ENCODE measurements at regions not wholly inside any gene's neighbourhood (a gene's known extent, or its start where the extent isn't known, plus 50 kb on each side); places are given as distances from the start of the nearest gene placed in this dataset.

DNA sequence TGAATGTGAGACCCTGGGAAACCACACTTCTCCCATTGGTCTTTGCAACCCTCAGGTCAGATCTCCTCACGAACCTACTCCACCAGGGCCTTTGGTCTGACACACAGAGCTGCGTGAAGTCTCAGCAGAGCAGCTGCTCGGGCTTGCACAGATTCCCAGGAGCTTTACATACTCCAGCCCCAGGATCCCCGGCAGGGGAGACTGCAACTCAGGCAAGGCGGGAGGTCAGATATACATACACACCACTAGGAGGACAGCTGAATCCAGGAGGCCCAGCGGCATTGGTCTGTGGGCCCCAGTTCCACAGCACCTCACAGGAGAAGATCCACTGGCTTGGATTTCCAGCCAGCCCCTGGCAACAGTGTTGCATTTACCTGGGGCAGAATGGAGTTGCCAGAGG, 239.2 kb downstream of the GPAM start:
- DNase-seq, result no peak

DNA sequence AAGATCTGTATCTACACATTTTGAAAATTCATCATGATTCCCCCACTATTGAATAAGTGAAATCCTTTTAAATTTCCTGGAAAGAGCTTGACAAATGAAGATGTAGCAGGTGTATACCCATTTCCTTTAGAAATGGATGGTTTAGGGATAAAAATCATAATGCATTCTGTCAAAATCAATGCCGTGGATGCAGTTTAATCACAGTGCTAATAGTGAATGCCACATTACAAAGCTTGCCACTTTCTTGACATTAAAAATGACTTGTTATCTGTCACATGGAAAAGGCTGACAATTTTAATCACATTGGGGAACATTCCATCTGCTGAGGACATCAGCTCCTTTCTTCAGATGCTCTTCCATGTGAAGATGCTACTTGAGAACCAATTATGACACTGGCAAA, 229.6 kb downstream of the GPAM start:
- no peak for DNase-seq

DNA sequence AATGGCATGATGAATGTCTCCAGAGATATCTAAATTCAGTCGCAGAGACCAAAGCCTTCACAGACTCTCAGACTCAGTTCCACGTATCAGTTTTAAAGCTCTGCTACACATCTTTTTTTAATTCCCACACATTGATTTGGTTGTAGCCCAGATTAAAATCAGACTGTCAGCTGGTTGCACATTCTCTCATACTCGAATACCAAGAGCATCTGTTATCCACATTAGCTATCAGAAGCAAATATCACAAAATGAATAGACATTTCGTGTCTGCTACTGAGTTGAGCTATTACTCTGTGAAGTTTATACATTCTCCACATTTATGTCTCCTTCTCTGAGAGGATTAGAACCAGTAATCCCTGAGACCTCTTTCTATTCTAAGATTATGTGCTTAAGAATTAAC, 229.2 kb downstream of the GPAM start:
- DNase-seq, result no peak

DNA sequence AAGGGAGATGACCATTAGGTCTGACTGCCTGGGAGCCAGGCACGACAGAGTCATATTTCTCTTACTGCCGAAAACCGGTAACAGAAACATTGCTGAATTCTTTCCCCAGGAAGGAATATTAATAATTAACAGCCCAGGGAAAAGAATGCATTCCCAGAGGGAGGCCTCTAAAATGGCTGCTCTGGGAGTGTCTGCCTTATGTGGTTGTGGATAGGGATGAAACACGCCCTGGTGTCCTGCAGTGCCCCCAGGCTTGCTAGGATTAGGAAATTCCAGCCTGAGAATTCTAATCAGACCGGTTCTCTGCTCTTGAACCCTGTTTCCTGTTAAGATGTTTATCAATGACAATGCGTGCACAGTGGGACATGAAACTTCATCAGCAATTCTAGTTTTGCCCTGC, 226.7 kb downstream of the GPAM start:
- DNase-seq, result no peak

DNA sequence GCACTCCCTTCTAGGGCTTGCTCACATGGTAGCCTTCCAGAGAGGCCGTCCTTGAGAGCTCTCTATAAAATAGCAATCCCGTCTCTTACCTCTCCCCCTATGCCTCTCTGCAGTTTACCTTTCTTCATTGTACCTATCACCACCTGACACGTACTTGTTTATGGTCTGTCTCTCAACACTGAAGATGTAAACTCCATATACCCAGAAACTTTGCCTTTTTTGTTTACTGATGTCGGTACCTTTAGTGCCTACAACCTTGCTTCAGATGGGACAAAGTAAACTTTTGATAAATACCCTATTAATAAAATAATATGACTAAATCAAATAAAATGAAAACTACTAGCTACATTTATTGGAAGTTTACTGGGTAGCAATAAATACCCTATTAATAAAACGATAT, 220.6 kb downstream of the GPAM start:
- DNase-seq, result no peak

DNA sequence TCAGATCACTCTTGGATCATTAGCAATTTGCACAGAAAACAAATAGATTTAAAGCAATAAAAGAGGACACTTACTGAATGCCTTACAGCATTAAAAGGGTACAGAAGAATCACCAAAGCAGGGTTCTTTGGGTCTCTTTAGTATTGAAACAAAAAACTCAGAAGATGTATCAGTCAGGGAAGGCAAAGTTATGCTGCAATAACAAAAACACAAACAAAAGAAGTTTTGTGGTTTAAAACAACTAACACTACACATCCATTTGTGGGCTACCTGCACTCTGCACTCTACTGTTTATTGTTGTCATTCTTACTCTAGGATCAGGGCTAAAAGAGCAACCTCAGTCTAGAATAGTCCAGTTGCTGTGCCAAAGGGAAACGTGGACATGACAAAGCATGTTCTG, 216.4 kb downstream of the GPAM start:
- no peak for DNase-seq

DNA sequence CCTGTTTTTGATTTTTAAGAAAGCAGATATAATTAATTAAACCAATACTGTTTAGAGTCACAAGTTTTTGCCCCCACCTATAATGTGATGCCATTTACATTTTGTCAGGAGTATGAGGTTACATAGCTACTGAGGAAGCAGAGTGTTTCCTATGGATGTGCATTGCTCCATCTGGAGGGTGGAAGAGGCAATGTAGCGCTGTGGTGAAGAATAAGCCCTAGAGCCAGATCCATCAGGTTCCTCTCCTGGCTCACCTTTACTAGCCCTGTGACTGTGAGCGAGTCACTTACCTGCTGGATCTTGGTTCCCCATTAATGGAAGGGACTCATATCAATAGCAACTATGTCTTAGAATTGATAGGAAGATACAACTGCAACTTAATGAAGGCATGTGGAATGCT, 216.0 kb downstream of the GPAM start:
- no peak for DNase-seq

DNA sequence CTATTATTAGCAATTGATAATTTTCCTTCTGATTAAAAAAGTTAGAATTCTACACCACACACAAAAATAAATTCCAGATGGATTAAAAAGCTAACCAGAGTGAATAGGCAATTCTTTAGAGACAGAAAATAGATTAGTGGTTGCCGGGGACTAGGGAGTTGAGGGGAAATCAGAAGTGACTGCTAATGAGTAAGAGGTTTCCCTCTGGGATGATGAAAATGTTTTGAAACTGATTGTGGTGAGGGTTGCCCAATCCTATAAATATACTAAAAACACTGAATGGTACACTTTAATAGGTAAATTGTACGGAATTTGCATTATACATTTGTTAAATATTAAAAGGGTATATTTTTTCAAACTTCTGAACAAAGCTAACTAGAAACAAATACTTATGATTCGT, 214.9 kb downstream of the GPAM start:
- DNase-seq, result no peak

DNA sequence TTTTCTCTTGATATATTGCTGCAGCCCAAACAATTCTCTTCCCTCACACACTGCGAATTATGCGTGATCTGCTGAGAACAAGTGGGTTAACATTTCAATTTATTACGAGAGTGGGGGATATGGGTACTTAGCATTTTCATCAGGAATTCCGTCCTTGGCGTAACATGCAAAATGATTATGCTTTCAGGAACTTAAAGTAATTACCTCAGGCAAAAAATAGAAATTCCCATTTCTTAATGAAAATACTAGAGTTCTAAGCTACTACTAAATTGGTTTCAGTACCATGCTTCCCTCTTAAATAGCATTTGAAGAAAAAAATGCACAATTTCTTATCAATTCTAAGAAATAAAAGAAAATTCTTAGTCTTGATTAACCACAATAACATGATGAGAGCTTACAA, 213.5 kb downstream of the GPAM start:
- no peak for DNase-seq

DNA sequence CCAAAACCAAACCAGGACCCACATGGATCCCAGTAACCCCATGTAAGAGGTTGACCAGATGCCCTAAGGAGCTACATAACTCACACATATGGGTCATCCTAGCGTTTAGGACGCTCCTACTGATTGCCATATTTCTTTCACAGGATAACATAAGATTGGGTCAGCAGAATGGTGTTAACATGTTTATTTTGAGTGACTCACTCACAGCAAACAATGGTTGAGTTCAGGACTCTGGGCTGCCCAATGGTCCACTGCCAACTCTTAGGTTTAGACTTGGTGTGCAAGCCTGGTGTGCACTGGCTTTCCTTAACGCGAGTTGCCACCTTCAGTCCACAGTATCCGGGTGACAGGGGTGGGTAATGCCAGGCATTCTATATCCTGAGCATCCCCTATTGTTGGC, 211.5 kb downstream of the GPAM start:
- DNase-seq, result no peak

DNA sequence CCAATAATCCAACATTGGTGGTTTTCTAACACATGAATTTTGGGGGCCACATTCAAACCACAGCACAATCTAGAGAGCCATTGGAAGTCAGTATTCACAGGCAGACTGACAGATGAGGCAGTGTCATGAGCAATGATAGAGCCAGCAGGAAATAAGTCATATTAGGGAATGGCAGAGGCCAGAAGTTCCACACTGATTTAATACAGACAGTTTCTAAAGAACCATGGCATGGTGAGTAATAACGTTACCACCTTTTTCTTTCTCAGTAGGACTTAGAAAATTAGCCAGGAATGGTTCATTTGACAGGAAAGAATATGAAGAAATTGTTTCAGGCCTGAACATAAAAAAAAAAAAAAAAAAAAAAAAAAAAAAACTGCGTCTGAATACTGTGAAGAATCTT, 210.3 kb downstream of the GPAM start:
- DNase-seq, result no peak

DNA sequence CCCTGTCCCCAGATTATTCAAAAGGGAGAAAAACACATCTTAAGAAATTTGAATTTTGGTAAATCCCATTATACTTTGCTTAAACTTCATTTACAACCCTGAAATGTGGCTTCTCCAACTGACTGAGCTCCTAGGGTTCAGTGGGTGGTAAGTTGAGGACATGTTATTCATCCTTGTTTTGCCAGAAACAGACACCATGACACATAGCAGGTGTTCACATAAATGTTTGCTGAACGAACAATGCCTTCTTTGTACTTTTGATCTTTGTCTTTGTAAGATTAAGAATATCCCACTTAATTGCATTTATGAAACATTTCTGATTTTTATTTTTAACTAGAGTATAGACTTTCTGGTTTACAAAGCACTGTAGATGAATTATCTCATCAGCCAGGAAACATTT, 209.7 kb downstream of the GPAM start:
- DNase-seq, result no peak

DNA sequence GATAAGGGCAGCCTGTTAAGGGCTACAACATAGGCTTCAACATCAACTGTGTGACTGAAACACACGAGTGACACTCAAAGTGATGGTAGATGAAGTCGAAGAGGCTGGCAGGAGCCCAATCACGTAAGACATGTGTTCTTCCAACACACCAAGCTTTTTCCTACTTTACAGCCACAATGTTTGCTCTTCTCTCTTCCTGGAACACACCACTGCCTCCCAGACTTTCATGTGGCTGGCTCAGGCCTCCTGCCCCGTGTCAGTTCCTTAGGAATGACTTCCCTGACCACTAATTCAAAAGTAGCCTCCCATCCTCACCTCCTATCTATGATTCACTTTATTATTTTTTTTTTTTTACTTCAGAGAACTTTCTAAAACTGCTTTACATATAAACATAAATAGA, 209.2 kb downstream of the GPAM start:
- DNase-seq, result no peak

DNA sequence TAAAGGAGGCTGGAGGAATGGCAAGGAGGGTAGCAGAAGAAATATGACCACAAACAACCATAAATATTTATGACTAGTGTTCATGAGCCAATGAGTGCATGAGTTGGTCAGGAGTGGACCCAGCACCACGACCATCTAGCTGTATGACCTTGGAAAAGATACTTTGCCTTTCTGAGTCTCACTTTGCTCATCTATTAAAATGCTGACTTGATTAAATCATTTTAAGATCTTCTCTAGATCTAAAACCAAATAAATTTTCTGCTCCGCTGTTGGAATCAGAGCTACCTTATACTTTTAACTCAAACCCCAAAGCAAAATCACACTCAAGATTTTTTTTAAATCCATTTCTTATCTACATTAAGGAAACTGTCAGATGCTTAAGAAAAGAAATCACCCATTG, 207.0 kb downstream of the GPAM start:
- no peak for DNase-seq

DNA sequence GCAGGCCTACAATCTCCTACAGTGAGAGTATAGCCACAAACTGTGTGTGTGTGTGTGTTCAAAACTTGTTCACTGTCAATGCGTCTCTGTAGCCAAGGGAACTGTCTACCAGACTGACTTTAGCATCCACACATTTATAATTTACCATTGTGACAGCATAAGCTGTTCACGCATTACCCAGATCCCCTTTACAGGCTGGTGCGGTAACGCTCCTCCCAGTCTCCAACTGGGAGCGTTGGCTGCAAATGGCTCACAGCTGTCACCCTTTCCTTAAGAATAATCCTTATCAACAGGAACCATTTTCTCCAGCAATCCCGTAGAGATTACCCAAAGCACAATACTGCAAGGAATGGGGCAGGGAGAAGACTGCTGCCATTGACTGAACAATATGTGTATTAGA, 199.5 kb downstream of the GPAM start:
- DNase-seq, result no peak

DNA sequence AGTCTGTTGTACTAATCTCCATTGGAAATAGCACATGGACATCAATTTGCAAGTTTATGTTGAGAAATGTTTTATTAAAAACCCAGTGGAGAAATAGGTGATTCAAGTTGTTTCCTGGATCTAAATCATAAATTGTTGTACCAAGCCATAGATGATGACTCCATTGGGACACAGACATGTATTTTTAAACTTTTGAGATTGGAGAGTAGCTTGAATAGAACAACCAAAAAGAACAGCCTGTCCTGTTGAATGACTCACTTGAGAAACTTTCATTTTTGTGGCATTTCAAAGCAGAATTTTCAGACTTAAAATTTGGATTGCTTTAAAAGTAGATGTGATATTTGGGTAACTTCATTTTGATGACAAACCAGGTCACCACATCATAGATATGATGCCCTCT, 197.5 kb downstream of the GPAM start:
- DNase-seq, result no peak

DNA sequence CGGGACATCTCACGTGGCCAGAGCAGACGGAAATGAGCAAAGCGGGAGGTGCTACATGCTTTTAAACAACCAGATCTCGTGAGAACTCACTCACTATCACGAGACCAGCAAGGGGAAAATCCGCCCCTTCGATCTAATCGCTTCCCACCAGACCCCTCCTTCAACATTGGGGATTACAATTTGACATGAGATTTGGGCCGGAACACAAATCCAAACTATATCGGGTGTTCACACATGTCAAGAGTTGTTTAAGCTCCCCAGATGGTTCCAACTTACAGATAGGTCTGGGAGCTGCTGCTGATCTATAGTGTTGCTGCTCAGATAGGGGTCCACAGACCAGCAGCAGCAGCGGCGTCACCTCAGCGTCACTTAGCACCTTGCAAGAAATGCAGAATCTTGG, 194.9 kb downstream of the GPAM start:
- no peak for DNase-seq

DNA sequence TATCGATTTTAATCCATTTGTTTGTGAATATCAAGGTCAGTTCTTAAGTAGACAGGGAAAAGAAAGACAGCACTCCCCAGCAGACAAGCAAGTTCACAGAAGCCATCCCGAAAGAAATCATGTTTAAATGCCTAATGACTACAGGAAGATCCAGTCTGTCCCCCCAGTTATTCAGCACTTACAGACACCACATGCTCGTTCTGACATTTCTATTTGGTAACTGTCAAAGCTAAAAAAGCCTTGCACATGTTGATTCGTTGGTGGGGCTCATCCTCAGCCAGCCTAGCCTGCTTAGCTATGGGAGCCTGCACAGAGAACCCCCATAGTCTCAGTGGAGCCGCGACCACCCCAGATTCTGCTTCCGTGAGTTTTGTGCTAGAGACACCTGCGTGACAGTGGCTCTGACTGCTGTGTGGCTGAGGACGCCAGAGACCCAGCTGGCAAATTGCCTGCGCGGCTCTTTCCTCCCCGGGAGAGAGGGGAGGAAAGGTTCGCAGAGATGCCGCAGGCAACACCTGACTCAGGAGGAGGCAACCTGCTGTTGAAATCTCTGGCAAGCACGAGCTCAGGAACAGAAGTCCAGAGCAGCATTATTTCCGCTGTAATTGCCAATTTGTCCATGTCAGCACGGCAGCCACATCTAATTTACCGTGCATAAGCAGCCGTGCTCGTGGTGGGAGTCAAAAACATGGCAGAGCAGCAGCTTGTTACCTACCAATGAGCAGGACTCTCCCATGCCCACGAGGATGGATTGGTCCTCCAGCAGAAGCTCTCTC, 194.2 kb downstream of the GPAM start:
- no peak for DNase-seq

DNA sequence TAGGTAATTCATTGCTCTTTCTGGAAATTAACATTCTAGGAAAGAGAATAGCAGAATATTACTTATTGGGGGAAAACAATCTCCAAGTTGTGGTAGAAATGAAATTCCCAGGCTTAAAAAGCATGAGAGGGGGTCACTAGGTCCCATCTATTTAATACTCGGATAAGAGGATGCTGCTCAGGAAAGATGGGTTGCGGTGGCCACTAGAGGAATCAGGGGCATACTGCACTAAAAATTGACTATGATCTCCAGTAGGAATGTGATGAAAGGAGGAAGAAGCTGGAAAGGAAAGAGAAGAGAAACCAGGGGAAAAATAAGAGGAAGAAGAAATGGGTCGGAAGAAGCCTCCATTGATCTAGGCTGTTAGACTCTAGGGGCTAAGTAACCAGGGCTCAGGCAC, 192.8 kb downstream of the GPAM start:
- no peak for DNase-seq

DNA sequence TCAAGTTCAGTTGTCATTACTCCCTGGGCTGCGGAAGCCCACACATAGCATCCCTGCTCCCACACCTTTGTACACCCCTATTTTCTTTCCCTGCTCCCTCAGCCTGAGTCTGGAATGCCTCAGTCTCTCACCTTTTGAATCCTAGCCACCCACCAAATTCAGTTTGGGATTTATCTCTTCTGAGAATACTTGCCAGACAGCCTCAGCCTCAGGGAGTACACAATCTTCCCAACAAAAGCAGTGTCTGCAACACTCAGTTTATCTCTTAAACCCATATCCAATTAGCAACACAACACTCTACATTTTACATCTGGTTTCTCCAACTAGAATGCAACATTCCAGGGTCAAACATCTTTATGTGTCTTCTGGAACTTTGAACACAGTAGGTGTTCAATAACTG, 190.2 kb downstream of the GPAM start:
- no peak for DNase-seq

DNA sequence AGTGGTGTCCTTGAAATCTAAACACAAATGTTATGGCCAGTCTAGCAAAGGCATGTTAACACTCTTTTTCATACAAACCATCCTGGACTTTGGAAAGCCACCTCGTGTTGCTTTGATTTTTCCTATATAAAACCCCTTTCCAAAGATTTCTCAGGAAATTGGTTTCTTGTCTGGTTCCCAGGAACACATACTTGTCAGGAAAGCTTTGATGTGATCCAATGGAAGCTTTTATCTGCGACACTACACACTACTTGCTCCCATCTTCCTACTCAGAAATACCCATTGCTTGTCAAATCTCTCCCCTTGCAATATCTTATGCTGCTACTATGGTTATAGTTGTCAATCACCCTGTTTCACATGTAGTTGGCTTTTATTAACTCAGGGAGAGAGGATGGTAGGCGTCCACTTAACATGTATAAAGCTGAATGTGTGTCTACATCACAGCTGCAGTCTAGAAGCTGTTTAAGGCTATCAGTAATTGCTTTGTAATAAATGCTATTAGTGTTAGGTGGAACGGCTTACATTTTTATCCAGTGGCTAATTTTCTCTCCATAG, 189.6 kb downstream of the GPAM start:
- no peak for DNase-seq

DNA sequence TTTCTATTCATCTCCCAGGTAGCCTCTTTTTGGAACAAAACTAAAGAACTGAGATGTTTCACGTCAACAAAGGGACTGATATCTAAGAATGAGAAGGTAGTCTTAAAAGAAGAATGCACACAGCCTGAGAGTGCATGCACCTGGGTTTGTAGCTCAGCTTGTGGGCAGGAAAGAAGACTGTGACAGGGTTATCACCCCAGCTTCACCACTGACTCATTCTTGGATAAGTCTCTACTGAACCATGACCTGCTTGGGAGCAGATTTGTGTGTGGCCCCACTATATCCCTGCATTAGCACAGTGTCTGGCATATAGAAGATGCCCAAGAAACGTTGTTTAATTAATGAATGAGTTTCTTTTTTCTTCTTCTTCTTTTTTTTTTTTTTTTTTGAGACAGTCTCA, 187.5 kb downstream of the GPAM start:
- no peak for DNase-seq

DNA sequence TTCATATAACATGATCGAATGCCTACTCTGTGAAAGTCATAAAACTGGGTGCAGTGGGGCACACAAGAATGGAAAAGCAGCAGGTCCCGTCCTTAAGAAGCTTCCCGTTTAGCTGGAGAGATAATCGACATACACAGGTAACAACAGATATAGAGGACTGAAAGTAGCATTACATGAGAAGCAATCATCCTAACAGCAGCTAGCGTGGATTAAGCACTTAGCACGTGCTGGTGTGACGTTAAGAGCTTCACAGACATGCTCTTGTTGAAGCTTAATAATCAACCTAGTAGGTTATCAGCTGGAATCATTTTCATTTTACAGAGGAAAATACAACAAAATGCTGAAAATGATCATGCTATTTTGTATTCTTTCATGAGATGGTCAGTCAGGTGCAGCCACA, 184.8 kb downstream of the GPAM start:
- DNase-seq, result no peak

DNA sequence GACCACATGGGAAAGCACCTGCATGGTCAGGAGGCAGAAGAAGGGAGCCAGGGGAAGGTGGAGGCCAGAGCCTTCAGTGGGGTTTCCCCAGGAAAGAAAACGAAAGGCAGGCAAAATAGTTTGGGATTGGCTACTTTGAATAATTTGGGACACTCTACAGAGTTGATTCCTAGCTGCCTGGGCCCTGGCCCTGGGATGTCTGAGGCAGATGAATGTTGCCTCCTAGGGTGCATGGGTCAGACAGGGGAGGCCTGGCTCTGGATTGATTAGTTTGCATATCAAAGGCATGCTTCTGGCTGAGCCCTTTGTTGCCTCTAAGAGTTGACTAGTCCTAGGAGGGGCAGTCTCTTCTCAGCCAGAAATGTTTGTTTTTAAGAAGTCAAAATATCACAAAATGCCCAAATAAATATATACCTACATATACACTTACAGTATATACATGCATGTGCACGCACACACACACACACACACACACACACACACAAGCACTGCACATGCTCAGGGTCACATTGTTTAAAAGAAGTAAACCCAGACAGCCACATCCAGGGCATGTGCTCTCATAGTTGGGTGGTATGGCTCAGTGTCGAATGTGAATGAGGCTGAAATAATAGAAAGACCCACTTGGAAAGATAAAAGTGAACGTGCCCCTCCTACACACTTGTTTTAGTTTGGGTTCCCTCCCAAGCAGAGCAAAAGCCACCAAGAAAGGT, 184.2 kb downstream of the GPAM start:
- DNase-seq, result no peak

DNA sequence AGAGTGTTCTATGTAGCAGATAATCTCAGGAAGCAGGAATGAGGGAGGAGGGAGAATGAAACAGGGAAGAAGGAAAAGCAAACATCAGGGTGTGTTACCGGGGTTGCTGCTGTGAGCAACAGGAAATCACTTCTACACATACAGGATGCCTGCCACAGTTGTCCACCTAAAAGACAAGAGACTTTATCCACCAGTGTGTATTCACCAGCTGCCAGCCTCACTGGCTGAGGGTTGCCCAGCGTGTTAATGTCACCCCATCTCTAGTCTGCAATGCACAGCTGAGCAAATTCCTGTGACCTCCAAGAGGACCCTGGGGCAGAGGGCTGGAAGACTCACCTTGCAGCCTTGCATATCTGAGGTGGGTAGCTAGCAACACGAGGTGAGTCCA, 183.7 kb downstream of the GPAM start:
- no peak for DNase-seq

All from NCI-H1436 treated with DMSO at 0.1 percent for 48 hours (cell line).